ENCODE measurements at regions not wholly inside any gene's neighbourhood (a gene's known extent, or its start where the extent isn't known, plus 50 kb on each side); places are given as distances from the start of the nearest gene placed in this dataset.
"Not testable (repeated sequence)": the region's sequence is repeated elsewhere in the genome, so short reads cannot be mapped to it uniquely, and the experiment has no call there.

- no peak for DNase-seq (ENCODE audit: low read depth)
- no peak overlapping the region for H3K4me3 ChIP-seq (ENCODE audit: low read depth, low read length)
- TF ChIP-seq, protein P1, sequence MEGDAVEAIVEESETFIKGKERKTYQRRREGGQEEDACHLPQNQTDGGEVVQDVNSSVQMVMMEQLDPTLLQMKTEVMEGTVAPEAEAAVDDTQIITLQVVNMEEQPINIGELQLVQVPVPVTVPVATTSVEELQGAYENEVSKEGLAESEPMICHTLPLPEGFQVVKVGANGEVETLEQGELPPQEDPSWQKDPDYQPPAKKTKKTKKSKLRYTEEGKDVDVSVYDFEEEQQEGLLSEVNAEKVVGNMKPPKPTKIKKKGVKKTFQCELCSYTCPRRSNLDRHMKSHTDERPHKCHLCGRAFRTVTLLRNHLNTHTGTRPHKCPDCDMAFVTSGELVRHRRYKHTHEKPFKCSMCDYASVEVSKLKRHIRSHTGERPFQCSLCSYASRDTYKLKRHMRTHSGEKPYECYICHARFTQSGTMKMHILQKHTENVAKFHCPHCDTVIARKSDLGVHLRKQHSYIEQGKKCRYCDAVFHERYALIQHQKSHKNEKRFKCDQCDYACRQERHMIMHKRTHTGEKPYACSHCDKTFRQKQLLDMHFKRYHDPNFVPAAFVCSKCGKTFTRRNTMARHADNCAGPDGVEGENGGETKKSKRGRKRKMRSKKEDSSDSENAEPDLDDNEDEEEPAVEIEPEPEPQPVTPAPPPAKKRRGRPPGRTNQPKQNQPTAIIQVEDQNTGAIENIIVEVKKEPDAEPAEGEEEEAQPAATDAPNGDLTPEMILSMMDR (IDR thresholded peaks at IDR 0.05; ENCODE audit: insufficient read depth, low read depth, low read length) = no peak
Measured at GRCh38 chr9:102461156-102461819, 533.8 kb upstream of the CYLC2 start.

GRCh38 chr9:102459828-102460227 is 535.3 kb upstream of the CYLC2 start:
- H3K4me3 ChIP-seq (ENCODE audit: low read depth, low read length) = no peak overlapping the region
- TF ChIP-seq, protein P1 (IDR thresholded peaks at IDR 0.05; ENCODE audit: insufficient read depth, low read depth, low read length) = no peak
- no peak for DNase-seq (ENCODE audit: low read depth)

GRCh38 chr9:102456562-102456961 is 538.6 kb upstream of the CYLC2 start:
- H3K4me3 ChIP-seq (ENCODE audit: low read depth, low read length) = no peak overlapping the region
- no peak for DNase-seq (ENCODE audit: low read depth)
- TF ChIP-seq, protein P1 (IDR thresholded peaks at IDR 0.05; ENCODE audit: insufficient read depth, low read depth, low read length) = no peak

- DNase-seq (ENCODE audit: low read depth) = no peak
- TF ChIP-seq, protein P1 (IDR thresholded peaks at IDR 0.05; ENCODE audit: insufficient read depth, low read depth, low read length) = no peak
- H3K4me3 ChIP-seq (ENCODE audit: low read depth, low read length) = no peak overlapping the region
Measured at GRCh38 chr9:102445906-102446305, 549.2 kb upstream of the CYLC2 start.

- no peak for DNase-seq (ENCODE audit: low read depth)
- TF ChIP-seq, protein P1 (IDR thresholded peaks at IDR 0.05; ENCODE audit: insufficient read depth, low read depth, low read length) = no peak
- H3K4me3 ChIP-seq (ENCODE audit: low read depth, low read length) = no peak overlapping the region
Measured at GRCh38 chr9:102445181-102445747, 549.9 kb upstream of the CYLC2 start.

DNA sequence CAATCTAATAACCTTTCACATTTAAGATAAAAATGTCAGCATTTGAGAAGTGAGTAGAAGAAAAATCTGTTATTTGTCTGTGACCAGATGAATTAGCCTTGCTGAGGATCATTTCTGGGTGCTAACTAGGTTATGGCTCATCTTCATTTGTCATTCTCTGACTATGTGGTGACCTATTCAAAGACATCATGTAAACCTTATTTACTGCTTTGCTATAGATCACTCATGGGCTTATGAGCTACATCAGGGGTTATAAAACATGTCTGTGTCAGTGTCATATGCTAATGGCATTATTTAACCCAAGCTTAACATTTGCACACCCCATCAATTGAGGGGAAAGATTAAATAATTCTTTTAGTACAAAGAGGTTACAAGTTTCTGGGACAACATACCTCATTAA is 555.5 kb upstream of the CYLC2 start:
- TF ChIP-seq, protein P1 (IDR thresholded peaks at IDR 0.05; ENCODE audit: insufficient read depth, low read depth, low read length) = no peak
- H3K4me3 ChIP-seq (ENCODE audit: low read depth, low read length) = no peak overlapping the region
- no peak for DNase-seq (ENCODE audit: low read depth)

DNA sequence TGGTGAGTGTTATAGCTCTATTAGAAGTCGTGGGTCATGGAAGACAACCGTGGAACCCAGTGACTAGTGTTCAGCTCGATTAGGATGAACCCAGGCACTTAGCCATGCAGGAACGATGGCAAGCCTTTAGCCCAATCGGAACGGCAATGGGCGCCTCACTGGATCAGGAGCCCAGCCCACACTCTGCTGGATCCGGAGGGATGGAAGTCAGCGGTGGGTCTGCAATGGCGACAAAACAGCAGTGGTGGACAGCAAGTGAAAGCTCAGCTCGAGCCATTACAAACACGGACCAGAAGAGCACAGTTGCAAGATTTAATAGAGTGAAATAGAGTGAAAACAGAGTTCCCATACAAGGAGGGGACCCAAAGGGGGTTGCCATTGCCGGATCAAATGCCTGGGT is 558.5 kb upstream of the CYLC2 start:
- H3K4me3 ChIP-seq (ENCODE audit: low read depth, low read length); DNase-seq (ENCODE audit: low read depth): not testable (repeated sequence)
